Gastroesophageal sphincter (tissue), 3 donors: ENCODE measurements at regions not wholly inside any gene's neighbourhood (a gene's known extent, or its start where the extent isn't known, plus 50 kb on each side); places are given as distances from the start of the nearest gene placed in this dataset.

Source experiments
- CTCF ChIP-seq, 4 experiments: fragments of 200-600 bp in 2 of 4; fragments of 450-650 bp in 2 of 4; sonication (generic) in 1 of 4; IDR thresholded peaks; one replicate each; pipeline ENCODE4 v1.5.1; 2017 to 2019; ENCODE audit warnings: antibody characterized with exemption in 4 of 4, mild to moderate bottlenecking in 2 of 4, moderate library complexity in 2 of 4
- EP300 ChIP-seq: sonication (generic); formaldehyde crosslinking; IDR thresholded peaks from one replicate; pipeline ENCODE4 v1.6.1; 2017; ENCODE audit warnings: antibody characterized with exemption, mild to moderate bottlenecking
- POLR2A ChIP-seq, 2 donors: fragments of 450-650 bp; IDR thresholded peaks; one replicate each; pipeline ENCODE4 v1.6.1; 2017; ENCODE audit warnings: antibody characterized with exemption in 2 of 2, mild to moderate bottlenecking in 2 of 2, moderate library complexity in 1 of 2
- POLR2AphosphoS5 ChIP-seq: sonication (generic); formaldehyde crosslinking; IDR thresholded peaks from one replicate; pipeline ENCODE4 v1.6.1; 2017; ENCODE audit warnings: antibody characterized with exemption

- TF ChIP-seq CTCF (IDR thresholded peaks at IDR 0.05) = no peak
- TF ChIP-seq POLR2A (IDR thresholded peaks at IDR 0.05) = no peak
- no peak for TF ChIP-seq POLR2AphosphoS5
- TF ChIP-seq EP300 = no peak
Observed at GRCh38 chr3:20645340-20645739, 459.3 kb upstream of the SGO1 start.
